H54 (cell line): ENCODE measurements at regions not wholly inside any gene's neighbourhood (a gene's known extent, or its start where the extent isn't known, plus 50 kb on each side); places are given as distances from the start of the nearest gene placed in this dataset.
A peak's percentile ranks its signal among the peaks of the same experiment; 100 is the strongest.

ENCODE experiments used
- DNase-seq: peaks from one replicate; pipeline ENCODE4 v3.0.0; 2011; ENCODE audit warnings: low spot score, mixed read lengths; ENCODE audit not compliant: insufficient read length
- FAIRE-seq: peaks from 3 replicates; lab custom pipeline; 2011; peaks lifted over from hg19 to GRCh38; lab: Jason Lieb, UNC
- POLR2A ChIP-seq: IDR thresholded peaks from 2 replicates; pipeline ENCODE4 v1.6.1; 2011; ENCODE audit warnings: low read depth, mild to moderate bottlenecking, low read length

- FAIRE-seq (no peak), DNase-seq (no peak)
- no peak for TF ChIP-seq POLR2A
These were observed 79.3 kb upstream of the IL6 start for GRCh38 chr7:22647451-22648257.

DNA sequence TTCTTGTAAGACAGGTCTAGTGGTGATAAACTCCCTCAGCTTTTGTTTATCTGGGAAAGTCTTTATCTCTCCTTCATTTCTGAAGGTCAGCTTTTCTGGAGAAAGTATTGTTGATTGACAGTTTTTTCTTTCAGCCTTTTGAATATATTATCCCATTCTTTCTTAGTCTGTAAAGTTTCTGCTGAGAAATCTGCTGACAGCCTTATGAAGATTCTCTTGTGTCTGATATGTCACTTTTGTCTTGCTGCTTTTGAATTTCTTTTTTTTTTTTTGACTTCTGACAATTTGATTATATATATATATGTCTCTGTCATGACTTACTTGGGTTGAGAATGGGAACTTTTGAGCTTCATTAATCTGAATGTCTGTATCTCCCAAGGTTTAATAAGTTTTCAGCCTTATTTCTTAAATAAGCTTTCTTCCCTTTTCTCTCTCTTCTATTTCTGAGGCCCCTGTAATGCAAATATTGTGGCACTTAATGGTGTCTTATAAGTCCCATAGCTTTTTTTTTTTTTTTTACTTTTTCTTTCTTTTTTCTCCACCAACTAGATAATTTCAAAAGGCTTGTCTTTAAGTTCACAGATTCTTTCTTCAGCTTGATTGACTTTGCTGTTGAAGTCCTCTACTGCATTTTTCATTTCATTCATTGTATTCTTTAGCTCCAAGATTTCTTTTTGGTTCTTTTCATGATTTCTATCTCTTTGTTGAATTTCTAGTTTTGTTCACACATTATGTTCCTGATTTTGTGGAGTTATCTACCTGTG is 81.4 kb upstream of the IL6 start:
- FAIRE-seq (no peak), DNase-seq (no peak)
- TF ChIP-seq POLR2A = no peak

DNA sequence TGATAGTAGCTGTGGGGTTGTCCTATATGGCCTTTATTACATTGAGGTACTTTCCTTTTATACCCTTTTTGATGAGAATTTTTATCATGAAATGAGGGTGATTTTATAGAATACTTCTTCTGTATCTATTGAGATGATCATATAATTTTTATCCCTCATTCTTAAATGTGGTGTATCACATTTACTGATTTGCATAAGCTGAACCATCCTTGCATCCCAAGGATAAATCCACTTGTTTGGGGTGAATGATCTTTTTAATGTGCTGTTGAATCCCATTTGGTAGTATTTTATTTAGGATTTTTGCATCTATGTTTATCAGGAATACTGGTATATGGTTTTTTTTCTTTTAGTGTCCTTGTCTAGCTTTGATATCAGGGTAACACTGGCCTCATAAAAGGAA is 84.5 kb upstream of the IL6 start:
- TF ChIP-seq POLR2A = no peak
- DNase-seq (no peak), FAIRE-seq (no peak)

- TF ChIP-seq POLR2A = no peak
- FAIRE-seq (peak; percentile 11), DNase-seq (no peak)
These were observed 86.7 kb upstream of the IL6 start for GRCh38 chr7:22640269-22640668.

DNA sequence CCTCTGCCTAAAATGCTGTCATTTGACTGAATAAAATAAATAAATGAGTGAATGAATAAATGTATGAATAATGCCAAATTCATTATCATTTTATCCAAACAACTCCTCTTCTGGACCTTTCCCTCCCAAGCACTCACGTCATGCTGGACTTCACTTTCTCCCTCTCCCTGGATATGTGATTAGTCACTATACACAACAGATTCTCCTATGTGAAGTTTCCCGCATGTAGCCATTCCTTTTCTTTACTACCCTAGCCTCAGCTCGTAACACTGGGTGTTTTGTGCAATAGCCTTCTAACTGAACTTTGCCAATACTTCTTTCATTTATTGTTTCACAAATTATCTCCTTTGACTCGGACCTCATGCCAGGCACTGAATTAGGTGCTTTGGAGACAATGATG is 87.6 kb upstream of the IL6 start:
- FAIRE-seq (no peak), DNase-seq (no peak)
- no peak for TF ChIP-seq POLR2A

- FAIRE-seq (no peak), DNase-seq (no peak)
These were observed 91.7 kb upstream of the IL6 start for GRCh38 chr7:22635349-22635748.

GRCh38 chr7:22633954-22634474 is 93.0 kb upstream of the IL6 start:
- FAIRE-seq (no peak), DNase-seq (no peak)
- no peak for TF ChIP-seq POLR2A

More at GRCh38 chr7:22635349-22635748, 91.7 kb upstream of the IL6 start:
- TF ChIP-seq POLR2A = no peak

GRCh38 chr7:22633286-22633953 is 93.6 kb upstream of the IL6 start:
- FAIRE-seq = no peak
- no peak for TF ChIP-seq POLR2A
- no peak for DNase-seq

DNA sequence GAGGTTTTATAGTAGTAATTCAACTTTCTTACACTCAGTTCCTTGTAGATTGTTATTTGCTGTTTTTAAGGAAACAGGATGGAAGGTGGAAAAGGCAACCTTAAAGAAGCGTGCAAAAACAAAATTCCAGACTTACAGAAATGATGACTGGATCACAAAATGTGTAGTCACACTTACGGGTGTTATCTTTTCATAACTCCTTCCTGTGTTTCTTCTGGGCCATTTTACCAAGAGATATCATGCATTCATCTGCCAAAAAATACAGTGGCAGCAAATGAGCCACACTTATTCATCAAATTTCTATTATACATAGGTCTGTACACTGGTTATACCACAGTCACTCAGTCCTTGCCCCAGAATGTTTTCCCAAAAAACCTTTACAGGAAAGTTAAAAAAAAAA is 94.3 kb upstream of the IL6 start:
- no peak for FAIRE-seq

GRCh38 chr7:22631730-22632129 is 95.3 kb upstream of the IL6 start:
- FAIRE-seq (no peak), DNase-seq (no peak)
- no peak for TF ChIP-seq POLR2A

More for the DNA sequence above, 94.3 kb upstream of the IL6 start:
- no peak for DNase-seq
- TF ChIP-seq POLR2A = no peak

GRCh38 chr7:22630069-22630468 is 96.9 kb upstream of the IL6 start:
- no peak for TF ChIP-seq POLR2A
- DNase-seq = no peak
- FAIRE-seq = no peak

- FAIRE-seq = no peak
- no peak for TF ChIP-seq POLR2A
These were observed 97.9 kb upstream of the IL6 start for GRCh38 chr7:22629056-22629455.

DNA sequence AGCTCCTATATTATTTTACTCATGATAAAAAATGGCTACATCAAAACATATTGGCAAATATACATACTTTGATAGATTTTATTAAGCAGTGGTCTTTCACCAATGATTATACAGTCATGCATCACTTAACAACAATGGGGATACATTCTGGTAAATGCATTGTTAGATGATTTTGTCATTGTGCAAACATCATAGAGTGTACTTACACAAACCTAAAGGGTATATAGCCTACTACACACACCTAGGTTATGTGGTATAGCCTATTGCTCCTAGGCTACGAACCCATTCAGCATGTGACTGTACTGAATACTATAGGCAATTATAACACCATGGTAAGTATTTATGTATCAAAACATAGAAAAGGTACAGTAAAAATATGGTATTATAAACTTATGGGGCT is 98.9 kb upstream of the IL6 start:
- no peak for TF ChIP-seq POLR2A
- no peak for FAIRE-seq
- DNase-seq = no peak

More at GRCh38 chr7:22629056-22629455, 97.9 kb upstream of the IL6 start:
- DNase-seq = no peak

- TF ChIP-seq POLR2A = no peak
- FAIRE-seq (no peak), DNase-seq (no peak)
These were observed 99.9 kb upstream of the IL6 start for GRCh38 chr7:22627136-22627535.
